B cell (primary cell): ENCODE measurements at regions not wholly inside any gene's neighbourhood (a gene's known extent, or its start where the extent isn't known, plus 50 kb on each side); places are given as distances from the start of the nearest gene placed in this dataset.
"Not testable (repeated sequence)": the region's sequence is repeated elsewhere in the genome, so short reads cannot be mapped to it uniquely, and the experiment has no call there.

Source experiments
- ATAC-seq: fragments of 200-7000 bp; cut with Tn5 transposase; one replicate; pipeline ENCODE4 v1.10.0; 2021; ENCODE audit warnings: low read depth, mild to moderate bottlenecking, moderate number of reproducible peaks, moderate library complexity
- CTCF ChIA-PET: fragments of 350-600 bp; sonication (Branson Sonifier 250); formaldehyde crosslinking; loops from one replicate; lab custom pipeline; 2021; ENCODE audit warnings: antibody characterized with exemption, inconsistent platforms; lab: Charles Lee
- POLR2A ChIA-PET: fragments of 350-600 bp; sonication (Branson Sonifier 250); formaldehyde crosslinking; loops from one replicate; lab custom pipeline; 2021; ENCODE audit warnings: antibody characterized with exemption; lab: Charles Lee
- DNase-seq: peaks from one replicate; pipeline ENCODE4 v3.0.0; 2013
- H2AFZ ChIP-seq: 2 replicates; pipeline ENCODE4 v1.6.1; 2012; ENCODE audit warnings: mild to moderate bottlenecking, low read depth, low read length; ENCODE audit not compliant: insufficient read depth, poor library complexity, severe bottlenecking
- H3K27ac ChIP-seq, 2 donors: 1 replicate in 1 of 2; 2 replicates in 1 of 2; pipeline ENCODE4 v1.5.1; 2012 to 2013; ENCODE audit warnings: low read length in 2 of 2, mild to moderate bottlenecking in 2 of 2, moderate library complexity in 1 of 2
- H3K27me3 ChIP-seq, 4 experiments: fragments of 200-600 bp in 1 of 4; sonication (generic) in 1 of 4; replicated peaks in 1 of 4; 1 replicate in 2 of 4; 2 replicates in 2 of 4; pipeline versions ENCODE4 v1.6.1 to v1.7.0; 2013 to 2016; ENCODE audit warnings: low read length in 3 of 4, mild to moderate bottlenecking in 2 of 4, mixed read lengths in 1 of 4, moderate library complexity in 1 of 4; ENCODE audit not compliant: insufficient read depth in 4 of 4, control insufficient read depth in 3 of 4; ENCODE audit errors: control extremely low read depth in 1 of 4
- H3K36me3 ChIP-seq, 2 experiments: replicated peaks in 1 of 2; 1 replicate in 1 of 2; 2 replicates in 1 of 2; pipeline versions ENCODE4 v1.6.1 to v1.7.1; 2013; ENCODE audit warnings: low read length in 1 of 2; ENCODE audit not compliant: insufficient read depth in 2 of 2, control insufficient read depth in 1 of 2; ENCODE audit errors: control extremely low read depth in 1 of 2, extremely low read depth in 1 of 2
- H3K4me1 ChIP-seq, 2 donors: fragments of 200-600 bp in 1 of 2; sonication (generic) in 1 of 2; 1 replicate in 1 of 2; 2 replicates in 1 of 2; pipeline versions ENCODE4 v1.5.1 to v1.6.1; 2013 to 2017; ENCODE audit warnings: low read length in 2 of 2; ENCODE audit not compliant: control insufficient read depth in 2 of 2, insufficient read depth in 2 of 2
- H3K4me2 ChIP-seq: replicated peaks from 2 replicates; pipeline ENCODE3; 2012; ENCODE audit warnings: mild to moderate bottlenecking, low read depth, low read length; ENCODE audit not compliant: poor library complexity, severe bottlenecking
- H3K4me3 ChIP-seq, 5 experiments: fragments of 200-600 bp in 1 of 5; sonication (generic) in 1 of 5; 1 replicate in 3 of 5; 2 replicates in 2 of 5; pipeline versions ENCODE4 v1.5.1 to v1.7.0; 2011 to 2016; ENCODE audit warnings: low read length in 4 of 5, mild to moderate bottlenecking in 4 of 5, low read depth in 2 of 5, control low read depth in 1 of 5, moderate library complexity in 1 of 5; ENCODE audit not compliant: insufficient read depth in 1 of 5; ENCODE audit errors: control extremely low read depth in 1 of 5, extremely low read depth in 1 of 5
- H3K79me2 ChIP-seq: fragments of 200-600 bp; sonication (generic); one replicate; pipeline ENCODE4 v1.6.0; 2016; ENCODE audit warnings: low read length; ENCODE audit not compliant: control insufficient read depth, insufficient read depth
- H3K9ac ChIP-seq: fragments of 200-600 bp; sonication (generic); 2 replicates; pipeline ENCODE4 v1.6.1; 2017; ENCODE audit warnings: mild to moderate bottlenecking, low read length, moderate library complexity
- H3K9me3 ChIP-seq, 3 donors: one replicate each; pipeline versions ENCODE4 v1.6.1 to v1.7.1; 2013; ENCODE audit warnings: low read length in 2 of 3; ENCODE audit not compliant: control insufficient read depth in 2 of 3, insufficient read depth in 1 of 3; ENCODE audit errors: control extremely low read depth in 1 of 3
- H4K20me1 ChIP-seq: 2 replicates; pipeline ENCODE4 v1.6.0; 2012; ENCODE audit warnings: mild to moderate bottlenecking, low read length; ENCODE audit not compliant: insufficient read depth, control insufficient read depth, poor library complexity, severe bottlenecking
- H3K27ac Mint-ChIP-seq: one replicate; pipeline ENCODE4 v1.8.0; 2021; ENCODE audit warnings: mixed read lengths
- H3K27me3 Mint-ChIP-seq: one replicate; pipeline ENCODE4 v1.8.0; 2021; ENCODE audit warnings: mixed read lengths
- H3K4me1 Mint-ChIP-seq: one replicate; pipeline ENCODE4 v1.8.0; 2021; ENCODE audit warnings: mixed read lengths
- H3K4me3 Mint-ChIP-seq: one replicate; pipeline ENCODE4 v1.8.0; 2021; ENCODE audit warnings: mixed read lengths
- H3K9me3 Mint-ChIP-seq: one replicate; pipeline ENCODE4 v1.8.0; 2022; ENCODE audit warnings: mixed read lengths; ENCODE audit not compliant: insufficient read depth
- EZH2 ChIP-seq: IDR thresholded peaks from 2 replicates; pipeline ENCODE4 v1.6.1; 2012; ENCODE audit warnings: borderline replicate concordance, low read depth, mild to moderate bottlenecking, moderate library complexity, low read length; ENCODE audit not compliant: insufficient read depth, poor library complexity, severe bottlenecking
- WGBS: methylation state at CpG from one replicate; pipeline ENCODE4 v1.1.5; 2013; ENCODE audit warnings: missing lambda C conversion rate; ENCODE audit not compliant: insufficient coverage; 5-methylcytosine and 5-hydroxymethylcytosine counted together
- intact Hi-C: fragments of 100-400 bp; cut with micrococcal nuclease; formaldehyde crosslinking; loops from one replicate; pipeline ENCODE4 v1.10.0; 2022
- TF ChIP-seq, protein P1 (sequence below): fragments of 200-600 bp; IDR thresholded peaks from one replicate; pipeline ENCODE4 v1.8.0; 2022; ENCODE audit warnings: antibody characterized with exemption, mild to moderate bottlenecking

DNA sequence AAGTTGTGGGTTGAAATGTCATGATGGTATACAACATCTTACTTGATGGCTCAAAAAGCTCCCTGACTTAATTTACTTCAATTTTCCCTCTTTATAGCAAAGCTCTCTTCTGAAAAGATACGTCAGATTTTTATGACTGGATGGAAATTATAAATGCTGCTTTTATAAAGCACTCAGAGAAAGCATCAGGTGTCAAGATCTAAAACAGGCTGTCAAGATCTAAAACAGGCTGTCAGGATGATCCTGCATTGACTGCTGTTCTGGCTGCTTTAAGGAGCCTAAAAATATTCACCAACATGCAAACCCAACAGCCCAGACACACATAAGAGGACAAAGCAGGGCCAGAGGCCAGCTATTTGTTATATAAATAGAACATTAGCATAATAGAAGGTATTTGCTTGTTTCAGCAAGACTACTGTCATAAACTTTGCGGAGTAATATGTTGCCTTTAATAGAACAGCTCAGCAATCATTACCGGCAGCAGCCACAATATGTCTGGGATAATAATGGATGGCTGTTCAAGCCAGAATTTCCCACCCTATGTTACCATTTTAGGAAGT is 77.3 kb upstream of the ANO5 start:
- Histone ChIP-seq H3K36me3 (no peaks in the 10 kb centered on the region), H3K4me1 (no peaks in the 10 kb centered on the region), H3K4me3 (no peak overlapping the region), H3K4me2 (no peak overlapping the region), H3K79me2 (no peaks in the 10 kb centered on the region), H3K9ac (no peak overlapping the region), H4K20me1 (no peaks in the 10 kb centered on the region), H3K27ac (no peak overlapping the region), H3K27me3 (no peaks in the 10 kb centered on the region), H3K9me3 (no peaks in the 10 kb centered on the region), H2AFZ (no peak overlapping the region)
- H3K27ac Mint-ChIP-seq, result no peak overlapping the region
- H3K4me3 Mint-ChIP-seq, result no peak overlapping the region
- no peaks in the 10 kb centered on the region for H3K27me3 Mint-ChIP-seq
- no peak for ATAC-seq
- no peak for DNase-seq
- TF ChIP-seq, protein P1, sequence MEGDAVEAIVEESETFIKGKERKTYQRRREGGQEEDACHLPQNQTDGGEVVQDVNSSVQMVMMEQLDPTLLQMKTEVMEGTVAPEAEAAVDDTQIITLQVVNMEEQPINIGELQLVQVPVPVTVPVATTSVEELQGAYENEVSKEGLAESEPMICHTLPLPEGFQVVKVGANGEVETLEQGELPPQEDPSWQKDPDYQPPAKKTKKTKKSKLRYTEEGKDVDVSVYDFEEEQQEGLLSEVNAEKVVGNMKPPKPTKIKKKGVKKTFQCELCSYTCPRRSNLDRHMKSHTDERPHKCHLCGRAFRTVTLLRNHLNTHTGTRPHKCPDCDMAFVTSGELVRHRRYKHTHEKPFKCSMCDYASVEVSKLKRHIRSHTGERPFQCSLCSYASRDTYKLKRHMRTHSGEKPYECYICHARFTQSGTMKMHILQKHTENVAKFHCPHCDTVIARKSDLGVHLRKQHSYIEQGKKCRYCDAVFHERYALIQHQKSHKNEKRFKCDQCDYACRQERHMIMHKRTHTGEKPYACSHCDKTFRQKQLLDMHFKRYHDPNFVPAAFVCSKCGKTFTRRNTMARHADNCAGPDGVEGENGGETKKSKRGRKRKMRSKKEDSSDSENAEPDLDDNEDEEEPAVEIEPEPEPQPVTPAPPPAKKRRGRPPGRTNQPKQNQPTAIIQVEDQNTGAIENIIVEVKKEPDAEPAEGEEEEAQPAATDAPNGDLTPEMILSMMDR, result no peak
- no peak for TF ChIP-seq EZH2
- POLR2A ChIA-PET, result no interaction called here
- H3K9me3 Mint-ChIP-seq, result no peaks in the 10 kb centered on the region
- intact Hi-C loops, result no loop called here
- CTCF ChIA-PET, result no interaction called here
- WGBS, result 100% methylated on average over 1 of the region's 3 CpGs
- H3K4me1 Mint-ChIP-seq, result no peaks in the 10 kb centered on the region

DNA sequence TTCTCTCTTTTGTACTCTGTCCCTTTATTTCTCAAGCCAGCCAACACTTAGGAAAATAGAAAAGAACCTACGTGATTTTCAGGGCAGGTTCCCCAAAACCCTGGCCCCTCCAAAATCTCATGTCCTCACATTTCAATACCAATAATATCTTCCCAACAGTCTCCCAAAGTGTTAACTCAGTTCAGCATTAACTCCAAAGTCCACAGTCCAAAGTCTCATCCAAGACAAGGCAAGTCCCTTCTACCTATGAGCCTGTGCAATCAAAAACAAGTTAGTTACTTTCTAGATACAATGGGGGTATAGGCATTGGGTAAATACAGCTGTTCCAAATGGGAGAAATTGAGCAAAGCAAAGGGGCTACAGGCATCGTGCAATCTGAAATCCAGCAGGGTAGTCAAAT is 64.9 kb upstream of the ANO5 start:
- H3K4me1 Mint-ChIP-seq, H3K79me2 ChIP-seq, H3K27ac Mint-ChIP-seq, H3K4me1 ChIP-seq, CTCF ChIA-PET, H3K36me3 ChIP-seq, H3K27me3 ChIP-seq, H3K27ac ChIP-seq, H3K4me2 ChIP-seq, DNase-seq, H3K27me3 Mint-ChIP-seq, H2AFZ ChIP-seq, H3K9ac ChIP-seq, intact Hi-C loops, H3K4me3 Mint-ChIP-seq, ATAC-seq, H4K20me1 ChIP-seq, POLR2A ChIA-PET, H3K4me3 ChIP-seq, H3K9me3 ChIP-seq: not testable (repeated sequence)
- peaks cover 14% of the 10 kb centered on the region for H3K9me3 Mint-ChIP-seq
- 91% methylated on average over 1 of the region's 2 CpGs for WGBS
